Keratinocyte (primary cell): ENCODE measurements at regions not wholly inside any gene's neighbourhood (a gene's known extent, or its start where the extent isn't known, plus 50 kb on each side); places are given as distances from the start of the nearest gene placed in this dataset.

ENCODE experiments used
- DNase-seq: peaks from one replicate; pipeline ENCODE4 v3.0.0-alpha.2; 2011; ENCODE audit warnings: low read depth, missing footprints, low spot score
- FAIRE-seq: peaks from 2 replicates; lab custom pipeline; 2011; peaks lifted over from hg19 to GRCh38; lab: Jason Lieb, UNC
- H2AFZ ChIP-seq: 2 replicates; pipeline ENCODE4 v1.6.0; 2012; ENCODE audit warnings: low read length, control low read depth, inconsistent platforms; ENCODE audit not compliant: control insufficient read depth
- H3K27ac ChIP-seq: 2 replicates; pipeline ENCODE4 v1.5.1; 2011; ENCODE audit warnings: low read length; ENCODE audit not compliant: control insufficient read depth, insufficient read depth
- H3K27me3 ChIP-seq: 3 replicates; pipeline ENCODE4 v1.6.0; 2011; ENCODE audit warnings: low read length; ENCODE audit not compliant: control insufficient read depth, insufficient read depth; ENCODE audit errors: extremely low read depth
- H3K36me3 ChIP-seq, 2 experiments: 2 replicates in 1 of 2; 3 replicates in 1 of 2; pipeline ENCODE4 v1.5.1; 2011; ENCODE audit warnings: low read length in 2 of 2, mild to moderate bottlenecking in 1 of 2; ENCODE audit not compliant: control insufficient read depth in 2 of 2, insufficient read depth in 2 of 2; ENCODE audit errors: extremely low read depth in 1 of 2
- H3K4me1 ChIP-seq: 3 replicates; pipeline ENCODE4 v1.5.1; 2011; ENCODE audit warnings: low read length; ENCODE audit not compliant: control insufficient read depth, insufficient read depth; ENCODE audit errors: extremely low read depth
- H3K4me2 ChIP-seq: 3 replicates; pipeline ENCODE4 v1.6.0; 2011; ENCODE audit warnings: low read depth, low read length; ENCODE audit not compliant: control insufficient read depth, insufficient read depth; ENCODE audit errors: extremely low read depth
- H3K4me3 ChIP-seq, 3 experiments: fragments of 200-600 bp in 1 of 3; sonication (generic) in 1 of 3; 2 replicates in 2 of 3; 3 replicates in 1 of 3; pipeline ENCODE4 v1.5.1; 2011 to 2016; ENCODE audit warnings: low read length in 3 of 3, mild to moderate bottlenecking in 3 of 3, control low read depth in 2 of 3, inconsistent platforms in 1 of 3, low read depth in 1 of 3, mixed read lengths in 1 of 3, mixed run types in 1 of 3, moderate library complexity in 1 of 3; ENCODE audit not compliant: control insufficient read depth in 2 of 3, insufficient read depth in 2 of 3; ENCODE audit errors: extremely low read depth in 1 of 3
- H3K79me2 ChIP-seq: 2 replicates; pipeline ENCODE4 v1.6.0; 2012; ENCODE audit warnings: low read length; ENCODE audit not compliant: control insufficient read depth, insufficient read depth
- H3K9ac ChIP-seq: 3 replicates; pipeline ENCODE4 v1.6.0; 2011; ENCODE audit warnings: low read length; ENCODE audit not compliant: control insufficient read depth, insufficient read depth; ENCODE audit errors: extremely low read depth
- H3K9me1 ChIP-seq: 3 replicates; pipeline ENCODE4 v1.6.0; 2011; ENCODE audit warnings: low read length; ENCODE audit not compliant: control insufficient read depth, insufficient read depth; ENCODE audit errors: extremely low read depth
- H3K9me3 ChIP-seq: 2 replicates; pipeline ENCODE4 v1.5.1; 2012; ENCODE audit warnings: low read depth, low read length; ENCODE audit not compliant: control insufficient read depth
- H4K20me1 ChIP-seq: 3 replicates; pipeline ENCODE4 v1.6.0; 2011; ENCODE audit warnings: low read length; ENCODE audit not compliant: control insufficient read depth, insufficient read depth; ENCODE audit errors: extremely low read depth
- EZH2 ChIP-seq: IDR thresholded peaks from one replicate; pipeline ENCODE4 v1.6.1; 2012; ENCODE audit warnings: inconsistent platforms, mild to moderate bottlenecking, low read length, moderate library complexity
- dilution Hi-C: fragments of 300-500 bp; cut with MboI; formaldehyde crosslinking; loops from one replicate; pipeline ENCODE4 v1.7.0; 2020; ENCODE audit warnings: low sequenced_read_pairs; ENCODE audit not compliant: extremely low pct_ligation_motif_present
- TF ChIP-seq, protein P1 (sequence below), 3 experiments: IDR thresholded peaks in 1 of 3; conservative IDR thresholded peaks in 1 of 3; optimal IDR thresholded peaks in 1 of 3; 2 replicates in 2 of 3; 3 replicates in 1 of 3; pipeline versions ENCODE3 to v1.5.1; 2011; ENCODE audit warnings: low read length in 3 of 3, mild to moderate bottlenecking in 3 of 3, moderate library complexity in 2 of 3, control low read depth in 1 of 3, inconsistent platforms in 1 of 3; ENCODE audit not compliant: insufficient read depth in 2 of 3; ENCODE audit errors: extremely low read depth in 1 of 3

DNA sequence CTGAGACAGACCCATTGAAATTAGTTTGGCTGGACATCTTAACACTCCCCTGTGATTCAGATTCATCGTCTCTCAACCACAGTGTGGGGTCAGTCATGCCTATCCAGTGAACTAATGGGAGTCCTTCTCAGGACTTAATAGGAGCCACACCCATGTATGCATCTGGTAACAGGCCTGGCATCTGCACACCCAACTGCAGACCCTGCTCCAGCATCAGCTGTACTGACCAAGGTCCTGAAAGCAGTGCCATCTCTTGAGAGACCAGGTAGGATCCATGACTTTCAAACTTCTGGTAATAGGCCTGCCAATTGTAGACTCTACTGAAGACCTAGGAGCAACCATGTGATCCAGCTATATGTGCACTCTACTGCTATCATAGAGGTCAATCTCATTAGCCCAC is 363.6 kb upstream of the POU3F2 start:
- no peaks in the 10 kb centered on the region for H4K20me1 ChIP-seq
- H3K4me2 ChIP-seq, result no peak overlapping the region
- TF ChIP-seq EZH2, result no peak
- TF ChIP-seq, protein P1, sequence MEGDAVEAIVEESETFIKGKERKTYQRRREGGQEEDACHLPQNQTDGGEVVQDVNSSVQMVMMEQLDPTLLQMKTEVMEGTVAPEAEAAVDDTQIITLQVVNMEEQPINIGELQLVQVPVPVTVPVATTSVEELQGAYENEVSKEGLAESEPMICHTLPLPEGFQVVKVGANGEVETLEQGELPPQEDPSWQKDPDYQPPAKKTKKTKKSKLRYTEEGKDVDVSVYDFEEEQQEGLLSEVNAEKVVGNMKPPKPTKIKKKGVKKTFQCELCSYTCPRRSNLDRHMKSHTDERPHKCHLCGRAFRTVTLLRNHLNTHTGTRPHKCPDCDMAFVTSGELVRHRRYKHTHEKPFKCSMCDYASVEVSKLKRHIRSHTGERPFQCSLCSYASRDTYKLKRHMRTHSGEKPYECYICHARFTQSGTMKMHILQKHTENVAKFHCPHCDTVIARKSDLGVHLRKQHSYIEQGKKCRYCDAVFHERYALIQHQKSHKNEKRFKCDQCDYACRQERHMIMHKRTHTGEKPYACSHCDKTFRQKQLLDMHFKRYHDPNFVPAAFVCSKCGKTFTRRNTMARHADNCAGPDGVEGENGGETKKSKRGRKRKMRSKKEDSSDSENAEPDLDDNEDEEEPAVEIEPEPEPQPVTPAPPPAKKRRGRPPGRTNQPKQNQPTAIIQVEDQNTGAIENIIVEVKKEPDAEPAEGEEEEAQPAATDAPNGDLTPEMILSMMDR (optimal IDR thresholded peaks at IDR 0.05 in 1 of 3, IDR thresholded peaks at IDR 0.05 in 1 of 3, conservative IDR thresholded peaks at IDR 0.05 in 1 of 3; ENCODE audit: extremely low read depth in 1 of 3, insufficient read depth in 2 of 3, low read length in 3 of 3), result no peak
- dilution Hi-C loops, result no loop called here
- H3K9ac ChIP-seq, result no peak overlapping the region
- H3K36me3 ChIP-seq, result no peaks in the 10 kb centered on the region
- no peak overlapping the region for H3K4me3 ChIP-seq
- no peaks in the 10 kb centered on the region for H3K27me3 ChIP-seq
- H2AFZ ChIP-seq, result no peak overlapping the region
- H3K27ac ChIP-seq, result no peak overlapping the region
- no peaks in the 10 kb centered on the region for H3K79me2 ChIP-seq
- DNase-seq (no peak), FAIRE-seq (no peak)
- no peaks in the 10 kb centered on the region for H3K4me1 ChIP-seq
- no peaks in the 10 kb centered on the region for H3K9me3 ChIP-seq
- no peaks in the 10 kb centered on the region for H3K9me1 ChIP-seq

- DNase-seq, result no peak
- H2AFZ ChIP-seq, result no peak overlapping the region
- dilution Hi-C loops, result no loop called here
- H3K4me3 ChIP-seq, result no peak overlapping the region
- FAIRE-seq, result no peak
- no peaks in the 10 kb centered on the region for H3K9me3 ChIP-seq
- no peaks in the 10 kb centered on the region for H3K4me1 ChIP-seq
- H3K9me1 ChIP-seq, result no peaks in the 10 kb centered on the region
- H3K79me2 ChIP-seq, result no peaks in the 10 kb centered on the region
- H4K20me1 ChIP-seq, result no peaks in the 10 kb centered on the region
- no peaks in the 10 kb centered on the region for H3K27me3 ChIP-seq
- no peaks in the 10 kb centered on the region for H3K36me3 ChIP-seq
- no peak overlapping the region for H3K4me2 ChIP-seq
- no peak overlapping the region for H3K9ac ChIP-seq
- H3K27ac ChIP-seq, result no peak overlapping the region
- TF ChIP-seq, protein P1 (optimal IDR thresholded peaks at IDR 0.05 in 1 of 3, IDR thresholded peaks at IDR 0.05 in 1 of 3, conservative IDR thresholded peaks at IDR 0.05 in 1 of 3; ENCODE audit: extremely low read depth in 1 of 3, insufficient read depth in 2 of 3, low read length in 3 of 3), result no peak
- TF ChIP-seq EZH2, result no peak
These were observed 362.9 kb upstream of the POU3F2 start for GRCh38 chr6:98471444-98471843.
